ENCODE measurements at regions not wholly inside any gene's neighbourhood (a gene's known extent, or its start where the extent isn't known, plus 50 kb on each side); places are given as distances from the start of the nearest gene placed in this dataset.

GRCh38 chr6:19454001-19454720, 383.0 kb upstream of the ID4 start:
- H4K20me1 ChIP-seq (ENCODE audit: insufficient read depth, low read length): no peaks in the 10 kb centered on the region
- ATAC-seq (ENCODE audit: low read depth): no peak
- no TSS peak for BruUV-seq (replicated peaks)
- no peaks in the 10 kb centered on the region for H3K36me3 ChIP-seq (ENCODE audit: control insufficient read depth, insufficient read depth, low read length)
- no peaks in the 10 kb centered on the region for H3K9me1 ChIP-seq (ENCODE audit: insufficient read depth, low read length)
- H3K23ac ChIP-seq (ENCODE audit: low read depth, low read length): no peak overlapping the region
- intact Hi-C loops (cut with micrococcal nuclease) (no loop called here), dilution Hi-C loops (cut with HindIII; ENCODE audit: low sequenced_read_pairs, unreplicated experiment) (no loop called here), in situ Hi-C loops (cut with MboI; ENCODE audit: low sequenced_read_pairs) (no loop called here)
- no peak overlapping the region for H3K4me3 ChIP-seq (ENCODE audit: insufficient read depth, low read depth, low read length)
- H3K18ac ChIP-seq (ENCODE audit: low read depth, low read length): no peak overlapping the region
- H4K91ac ChIP-seq (ENCODE audit: insufficient read depth, low read depth, low read length): no peak overlapping the region
- H2BK15ac ChIP-seq (ENCODE audit: low read depth, low read length): no peak overlapping the region
- no peaks in the 10 kb centered on the region for H3K79me1 ChIP-seq (ENCODE audit: low read depth in 1 of 2, low read length in 2 of 2)
- no peak overlapping the region for H2BK20ac ChIP-seq (ENCODE audit: low read depth, low read length)
- H3K9me3 ChIP-seq (ENCODE audit: control insufficient read depth, insufficient read depth, low read length): 0 out of 2 replicates have a peak, but pooled peaks cover 2% of the 10 kb centered on the region
- no peak for TF ChIP-seq FOS (IDR thresholded peaks at IDR 0.05; ENCODE audit: low read depth, low read length)
- no peak for TF ChIP-seq CHD1 (IDR thresholded peaks at IDR 0.05; ENCODE audit: low read depth, low read length)
- TF ChIP-seq NFE2L2 (IDR thresholded peaks at IDR 0.05; ENCODE audit: low read depth, low read length): no peak
- H3K4ac ChIP-seq (ENCODE audit: low read depth, low read length): no peak overlapping the region
- no peak overlapping the region for H2AK9ac ChIP-seq (replicated peaks; ENCODE audit: low read depth, low read length, poor library complexity)
- no peaks in the 10 kb centered on the region for H3K4me1 ChIP-seq (ENCODE audit: control insufficient read depth, insufficient read depth, low read length)
- no peak overlapping the region for H2BK5ac ChIP-seq (ENCODE audit: low read depth, low read length, poor library complexity, severe bottlenecking)
- no peak overlapping the region for H2AK5ac ChIP-seq (ENCODE audit: low read depth, low read length)
- no peak overlapping the region for H3K9ac ChIP-seq (ENCODE audit: low read depth, low read length)
- H2AFZ ChIP-seq (replicated peaks; ENCODE audit: low read length, poor library complexity): no peak overlapping the region
- DNase-seq: no peak
- H4K5ac ChIP-seq (ENCODE audit: low read depth, low read length): no peak overlapping the region
- no peak overlapping the region for H3K14ac ChIP-seq (replicated peaks; ENCODE audit: low read depth, low read length)
- ChIA-PET CTCF (no interaction called here), POLR2A (ENCODE audit: unreplicated experiment) (no interaction called here)
- no peak overlapping the region for H3K4me2 ChIP-seq (ENCODE audit: low read depth, low read length)
- H4K8ac ChIP-seq (ENCODE audit: low read depth in 2 of 2, low read length in 2 of 2): no peak overlapping the region
- H3K27me3 ChIP-seq (ENCODE audit: control insufficient read depth, insufficient read depth, low read length): no peaks in the 10 kb centered on the region
- no CpG with 5 or more reads among the region's 3 CpGs for WGBS, 2 experiments (ENCODE audit: extremely low coverage in 2 of 2, insufficient read length in 1 of 2)
- no peak overlapping the region for H3K27ac ChIP-seq (ENCODE audit: insufficient read depth, low read length)
- no peak overlapping the region for H3K56ac ChIP-seq (ENCODE audit: extremely low read depth, insufficient read depth, low read length)
- no peak overlapping the region for H2BK120ac ChIP-seq (ENCODE audit: low read depth, low read length)

Data from IMR-90 (cell line).